ENCODE measurements at regions not wholly inside any gene's neighbourhood (a gene's known extent, or its start where the extent isn't known, plus 50 kb on each side); places are given as distances from the start of the nearest gene placed in this dataset.

- no peak for DNase-seq (ENCODE audit: low read depth, low spot score)
- Histone ChIP-seq H3K9me3 (ENCODE audit: control insufficient read depth, insufficient read depth, low read length) (no peaks in the 10 kb centered on the region), H3K36me3 (ENCODE audit: control insufficient read depth, insufficient read depth, low read length) (no peaks in the 10 kb centered on the region), H3K27ac (ENCODE audit: low read length) (no peak overlapping the region), H3K4me3 (ENCODE audit: low read length) (no peak overlapping the region), H3K27me3 (ENCODE audit: control insufficient read depth, insufficient read depth, low read length) (no peaks in the 10 kb centered on the region), H3K4me1 (ENCODE audit: control insufficient read depth, insufficient read depth, low read length) (no peaks in the 10 kb centered on the region; the same call in 1 of the 2 replicates)
- WGBS (ENCODE audit: insufficient coverage, insufficient read length): no CpG with 5 or more reads among the region's 1 CpG
Measured at GRCh38 chr5:54702470-54702869, 184.9 kb downstream of the SNX18 start.

DNA sequence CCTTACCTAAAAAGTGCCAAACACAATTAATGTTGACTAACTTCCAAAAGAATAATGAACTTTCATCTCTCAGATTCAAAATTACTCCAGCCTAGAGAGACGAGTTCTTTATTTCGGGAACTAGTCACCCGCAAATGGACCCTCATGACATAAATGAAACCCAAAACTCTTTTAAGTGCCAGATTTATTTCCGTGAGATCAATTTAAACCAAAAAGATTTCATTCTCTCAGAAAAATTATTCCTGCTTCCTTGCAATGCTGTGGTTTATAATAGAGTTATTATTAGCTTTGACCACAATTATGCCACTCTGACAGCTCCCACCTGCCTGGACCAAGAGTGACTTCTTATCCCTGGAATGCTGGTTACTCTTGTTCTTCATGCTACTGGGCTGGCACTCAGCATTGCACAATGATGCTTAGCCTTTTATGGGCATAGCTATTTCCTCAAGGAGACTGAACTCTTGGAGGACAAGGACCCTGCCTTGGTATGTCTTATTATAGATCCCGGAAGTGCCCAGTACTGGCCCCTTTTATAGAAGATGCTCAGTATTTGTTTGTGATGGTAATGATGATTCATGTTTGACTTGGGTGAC lies 183.5 kb downstream of the SNX18 start:
- H3K27me3 ChIP-seq (ENCODE audit: control insufficient read depth, insufficient read depth, low read length): no peaks in the 10 kb centered on the region
- H3K27ac ChIP-seq (ENCODE audit: low read length): no peak overlapping the region
- no peak overlapping the region for H3K4me3 ChIP-seq (ENCODE audit: low read length)
- no peaks in the 10 kb centered on the region; the same call in 1 of the 2 replicates for H3K4me1 ChIP-seq (ENCODE audit: control insufficient read depth, insufficient read depth, low read length)
- WGBS (ENCODE audit: insufficient coverage, insufficient read length): no CpG with 5 or more reads among the region's 5 CpGs
- H3K36me3 ChIP-seq (ENCODE audit: control insufficient read depth, insufficient read depth, low read length): no peaks in the 10 kb centered on the region
- H3K9me3 ChIP-seq (ENCODE audit: control insufficient read depth, insufficient read depth, low read length): no peaks in the 10 kb centered on the region
- DNase-seq (ENCODE audit: low read depth, low spot score): no peak

- no peak for DNase-seq (ENCODE audit: low read depth, low spot score)
- Histone ChIP-seq H3K9me3 (ENCODE audit: control insufficient read depth, insufficient read depth, low read length) (no peaks in the 10 kb centered on the region), H3K27me3 (ENCODE audit: control insufficient read depth, insufficient read depth, low read length) (no peaks in the 10 kb centered on the region), H3K27ac (ENCODE audit: low read length) (no peak overlapping the region), H3K36me3 (ENCODE audit: control insufficient read depth, insufficient read depth, low read length) (no peaks in the 10 kb centered on the region), H3K4me1 (ENCODE audit: control insufficient read depth, insufficient read depth, low read length) (no peaks in the 10 kb centered on the region), H3K4me3 (ENCODE audit: low read length) (no peak overlapping the region)
- WGBS (ENCODE audit: insufficient coverage, insufficient read length): no CpG with 5 or more reads among the region's 4 CpGs
Measured at GRCh38 chr5:54696931-54697330, 179.4 kb downstream of the SNX18 start.

GRCh38 chr5:54696346-54696745 lies 178.8 kb downstream of the SNX18 start:
- Histone ChIP-seq H3K4me3 (ENCODE audit: low read length) (no peak overlapping the region), H3K4me1 (ENCODE audit: control insufficient read depth, insufficient read depth, low read length) (no peaks in the 10 kb centered on the region)
- no CpG with 5 or more reads among the region's 3 CpGs for WGBS (ENCODE audit: insufficient coverage, insufficient read length)

DNA sequence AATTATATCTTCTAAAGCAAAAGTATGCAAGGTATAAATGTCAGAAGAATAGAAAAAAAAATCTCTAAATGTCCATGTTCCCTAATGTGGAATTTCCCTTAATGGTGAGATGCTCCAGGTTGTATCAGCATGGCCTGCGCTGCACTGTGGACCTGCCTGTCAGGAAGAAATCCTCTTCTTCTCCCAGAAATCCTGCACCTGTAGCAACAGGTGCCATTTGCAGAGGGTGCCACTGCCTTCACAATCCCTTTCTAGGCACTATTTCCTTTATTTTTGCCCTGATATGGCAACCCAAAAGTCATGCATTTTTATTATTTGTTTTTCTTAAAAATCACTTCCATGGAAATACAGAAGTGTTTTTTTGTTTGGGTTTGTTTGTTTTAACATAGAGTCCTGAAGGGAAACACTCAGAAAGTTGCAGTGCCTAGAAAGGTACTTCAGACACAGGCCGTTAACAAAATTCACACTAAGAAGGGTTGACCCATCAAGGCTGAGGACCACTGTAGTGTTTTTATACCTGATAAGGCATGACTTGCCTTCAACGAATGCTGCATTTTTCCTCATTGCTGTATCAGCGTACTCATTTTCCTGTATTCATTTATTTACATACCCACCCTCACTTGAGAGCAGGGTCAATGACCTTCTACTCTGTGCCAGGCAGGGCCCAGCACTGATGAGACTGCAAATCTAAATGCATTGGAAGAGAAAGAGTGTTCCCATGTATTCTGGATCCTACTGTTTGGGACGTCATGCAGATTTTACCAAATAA lies 177.8 kb downstream of the SNX18 start:
- no peak overlapping the region for H3K4me3 ChIP-seq (ENCODE audit: low read length)
- WGBS (ENCODE audit: insufficient coverage, insufficient read length): no CpG with 5 or more reads among the region's 5 CpGs
- no peaks in the 10 kb centered on the region for H3K36me3 ChIP-seq (ENCODE audit: control insufficient read depth, insufficient read depth, low read length)
- H3K4me1 ChIP-seq (ENCODE audit: control insufficient read depth, insufficient read depth, low read length): no peaks in the 10 kb centered on the region
- DNase-seq (ENCODE audit: low read depth, low spot score): no peak
- no peaks in the 10 kb centered on the region for H3K9me3 ChIP-seq (ENCODE audit: control insufficient read depth, insufficient read depth, low read length)
- H3K27me3 ChIP-seq (ENCODE audit: control insufficient read depth, insufficient read depth, low read length): no peaks in the 10 kb centered on the region
- H3K27ac ChIP-seq (ENCODE audit: low read length): no peak overlapping the region

More at GRCh38 chr5:54696346-54696745, 178.8 kb downstream of the SNX18 start:
- Histone ChIP-seq H3K9me3 (ENCODE audit: control insufficient read depth, insufficient read depth, low read length) (no peaks in the 10 kb centered on the region), H3K27me3 (ENCODE audit: control insufficient read depth, insufficient read depth, low read length) (no peaks in the 10 kb centered on the region), H3K36me3 (ENCODE audit: control insufficient read depth, insufficient read depth, low read length) (no peaks in the 10 kb centered on the region), H3K27ac (ENCODE audit: low read length) (no peak overlapping the region)
- no peak for DNase-seq (ENCODE audit: low read depth, low spot score)

DNA sequence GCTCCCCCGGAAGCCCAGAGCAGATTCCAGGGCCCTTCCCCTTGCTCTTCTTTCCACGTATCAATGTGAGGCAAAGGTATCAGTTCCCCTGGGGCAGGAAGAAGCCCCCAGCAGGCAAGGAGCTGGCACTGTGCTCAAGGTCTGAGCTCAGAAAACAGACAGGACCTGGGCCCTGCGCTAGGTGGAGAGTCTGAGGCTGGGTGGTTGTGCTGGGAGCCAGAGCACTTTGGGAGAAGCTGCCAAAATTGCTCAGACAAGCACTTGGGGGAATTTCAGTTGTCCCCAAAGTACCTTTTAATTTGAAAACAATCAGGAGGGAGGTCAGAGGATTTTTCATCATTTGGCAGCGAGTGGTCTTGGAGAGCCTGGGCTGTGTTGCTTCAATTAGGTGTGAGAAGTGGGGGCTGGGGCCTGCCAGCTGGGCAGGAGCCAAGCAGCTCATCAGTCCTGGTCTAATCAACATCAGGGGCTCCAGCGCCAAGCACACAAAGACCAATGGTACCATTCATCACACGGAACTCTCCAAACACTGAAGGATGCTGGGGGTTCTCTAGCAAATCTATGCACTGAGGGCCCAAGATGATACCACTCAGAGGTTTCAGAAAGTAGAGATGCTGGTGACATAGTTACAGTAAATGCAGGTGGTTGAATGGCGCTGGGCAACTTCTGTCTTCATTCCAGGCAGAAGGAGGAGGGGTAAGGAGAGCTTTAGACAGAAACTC lies 176.5 kb downstream of the SNX18 start:
- Histone ChIP-seq H3K4me3 (ENCODE audit: low read length) (no peak overlapping the region), H3K36me3 (ENCODE audit: control insufficient read depth, insufficient read depth, low read length) (no peaks in the 10 kb centered on the region), H3K9me3 (ENCODE audit: control insufficient read depth, insufficient read depth, low read length) (no peaks in the 10 kb centered on the region), H3K4me1 (ENCODE audit: control insufficient read depth, insufficient read depth, low read length) (no peaks in the 10 kb centered on the region), H3K27me3 (ENCODE audit: control insufficient read depth, insufficient read depth, low read length) (no peaks in the 10 kb centered on the region), H3K27ac (ENCODE audit: low read length) (no peak overlapping the region)
- no peak for DNase-seq (ENCODE audit: low read depth, low spot score)
- no CpG with 5 or more reads among the region's 7 CpGs for WGBS (ENCODE audit: insufficient coverage, insufficient read length)

DNA sequence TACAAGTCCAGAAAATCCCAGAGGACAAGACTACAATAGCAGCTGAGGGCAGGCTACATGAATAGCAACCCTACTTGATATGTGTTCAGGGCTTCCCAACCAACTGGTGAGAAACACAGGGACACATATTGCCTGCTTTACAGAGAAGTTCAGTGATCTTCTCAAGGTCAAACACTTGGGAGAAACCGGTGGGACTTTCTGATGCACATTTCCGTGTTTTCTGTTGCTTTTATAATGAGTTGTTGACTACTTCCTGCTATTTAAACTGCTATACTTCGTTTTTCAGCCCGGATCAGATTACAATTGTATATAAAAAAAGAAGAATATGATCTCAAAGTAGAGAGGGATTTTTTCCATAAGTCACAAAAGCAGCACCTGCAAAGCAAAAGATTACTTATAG lies 175.1 kb downstream of the SNX18 start:
- Histone ChIP-seq H3K27me3 (ENCODE audit: control insufficient read depth, insufficient read depth, low read length) (no peaks in the 10 kb centered on the region), H3K4me3 (ENCODE audit: low read length) (no peak overlapping the region), H3K36me3 (ENCODE audit: control insufficient read depth, insufficient read depth, low read length) (no peaks in the 10 kb centered on the region), H3K4me1 (ENCODE audit: control insufficient read depth, insufficient read depth, low read length) (no peaks in the 10 kb centered on the region), H3K27ac (ENCODE audit: low read length) (no peak overlapping the region), H3K9me3 (ENCODE audit: control insufficient read depth, insufficient read depth, low read length) (no peaks in the 10 kb centered on the region)
- WGBS (ENCODE audit: insufficient coverage, insufficient read length): no CpG with 5 or more reads among the region's 4 CpGs
- no peak for DNase-seq (ENCODE audit: low read depth, low spot score)

DNA sequence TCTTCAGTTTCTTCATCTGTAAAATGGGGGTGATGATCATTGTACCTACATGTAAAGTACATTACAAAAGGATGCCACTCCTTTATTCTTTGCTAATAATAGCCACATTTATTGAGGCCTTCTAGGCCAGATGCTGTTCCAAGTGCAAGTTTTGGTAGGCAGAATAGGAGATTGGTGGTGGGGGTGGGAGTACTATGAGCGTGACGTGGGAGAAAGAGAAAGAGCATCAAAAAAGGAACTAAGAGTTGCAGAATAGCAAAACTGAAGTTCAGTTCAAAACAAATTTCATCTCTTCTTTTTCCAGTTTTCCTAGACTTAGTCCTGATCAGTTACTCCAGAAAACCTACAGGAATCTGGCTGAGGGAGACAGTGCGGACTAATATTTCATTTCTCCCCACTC lies 174.1 kb downstream of the SNX18 start:
- no peaks in the 10 kb centered on the region for H3K36me3 ChIP-seq (ENCODE audit: control insufficient read depth, insufficient read depth, low read length)
- H3K4me3 ChIP-seq (ENCODE audit: low read length): no peak overlapping the region
- no peak for DNase-seq (ENCODE audit: low read depth, low spot score)
- H3K27me3 ChIP-seq (ENCODE audit: control insufficient read depth, insufficient read depth, low read length): no peaks in the 10 kb centered on the region
- no peaks in the 10 kb centered on the region for H3K4me1 ChIP-seq (ENCODE audit: control insufficient read depth, insufficient read depth, low read length)
- H3K9me3 ChIP-seq (ENCODE audit: control insufficient read depth, insufficient read depth, low read length): no peaks in the 10 kb centered on the region
- H3K27ac ChIP-seq (ENCODE audit: low read length): no peak overlapping the region
- WGBS (ENCODE audit: insufficient coverage, insufficient read length): no CpG with 5 or more reads among the region's 3 CpGs

GRCh38 chr5:54689411-54690251 lies 172.1 kb downstream of the SNX18 start:
- no peak overlapping the region for H3K27ac ChIP-seq (ENCODE audit: low read length)
- H3K9me3 ChIP-seq (ENCODE audit: control insufficient read depth, insufficient read depth, low read length): no peaks in the 10 kb centered on the region
- H3K27me3 ChIP-seq (ENCODE audit: control insufficient read depth, insufficient read depth, low read length): no peaks in the 10 kb centered on the region
- H3K4me3 ChIP-seq (ENCODE audit: low read length): no peak overlapping the region
- no CpG with 5 or more reads among the region's 3 CpGs for WGBS (ENCODE audit: insufficient coverage, insufficient read length)
- H3K36me3 ChIP-seq (ENCODE audit: control insufficient read depth, insufficient read depth, low read length): no peaks in the 10 kb centered on the region
- no peaks in the 10 kb centered on the region for H3K4me1 ChIP-seq (ENCODE audit: control insufficient read depth, insufficient read depth, low read length)
- DNase-seq (ENCODE audit: low read depth, low spot score): no peak

DNA sequence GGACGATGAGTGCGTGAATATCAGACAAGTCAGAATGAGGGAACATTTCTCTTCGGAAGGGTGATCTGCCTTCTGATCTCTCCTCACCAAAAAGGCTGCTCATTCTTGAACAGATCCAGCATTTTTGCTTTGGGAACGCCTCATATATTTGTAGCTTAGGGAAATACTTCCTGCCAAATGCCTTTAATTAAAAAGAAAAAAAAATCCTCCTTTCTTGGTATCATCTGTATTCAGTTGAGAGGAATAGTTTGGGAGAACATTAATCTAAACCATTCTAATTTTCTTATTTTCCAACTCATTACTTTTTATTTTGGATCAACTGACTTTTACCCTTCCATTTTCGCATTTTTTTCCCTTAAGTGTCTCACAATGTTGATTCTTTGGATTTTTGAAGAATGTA lies 163.4 kb downstream of the SNX18 start:
- H3K27me3 ChIP-seq (ENCODE audit: control insufficient read depth, insufficient read depth, low read length): no peaks in the 10 kb centered on the region
- no peaks in the 10 kb centered on the region for H3K9me3 ChIP-seq (ENCODE audit: control insufficient read depth, insufficient read depth, low read length)
- H3K4me3 ChIP-seq (ENCODE audit: low read length): no peak overlapping the region
- no peaks in the 10 kb centered on the region for H3K4me1 ChIP-seq (ENCODE audit: control insufficient read depth, insufficient read depth, low read length)
- no peaks in the 10 kb centered on the region for H3K36me3 ChIP-seq (ENCODE audit: control insufficient read depth, insufficient read depth, low read length)
- DNase-seq (ENCODE audit: low read depth, low spot score): no peak
- H3K27ac ChIP-seq (ENCODE audit: low read length): no peak overlapping the region
- WGBS (ENCODE audit: insufficient coverage, insufficient read length): 100% methylated on average over 1 of the region's 5 CpGs
